Fibroblast of the aortic adventitia (primary cell): ENCODE measurements at regions not wholly inside any gene's neighbourhood (a gene's known extent, or its start where the extent isn't known, plus 50 kb on each side); places are given as distances from the start of the nearest gene placed in this dataset.

Experiments used
- DNase-seq: peaks from one replicate; pipeline ENCODE4 v3.0.0-alpha.2; 2010; ENCODE audit warnings: low read depth
- H3K4me3 ChIP-seq: 2 replicates; pipeline ENCODE4 v1.5.1; 2011; ENCODE audit warnings: low read depth, mild to moderate bottlenecking, control low read depth, low read length, moderate library complexity
- CTCF ChIP-seq: IDR thresholded peaks from 2 replicates; pipeline ENCODE4 v1.5.1; 2011; ENCODE audit warnings: mild to moderate bottlenecking, low read length, control low read depth, inconsistent platforms; ENCODE audit not compliant: insufficient read depth

- no peak for DNase-seq
- H3K4me3 ChIP-seq = no peak overlapping the region
- no peak for TF ChIP-seq CTCF
Measured at GRCh38 chr7:33706771-33707200, 198.6 kb upstream of the BMPER start.

- no peak overlapping the region for H3K4me3 ChIP-seq
- TF ChIP-seq CTCF = no peak
- DNase-seq = no peak
Measured at GRCh38 chr7:33707427-33707826, 197.9 kb upstream of the BMPER start.

- DNase-seq = no peak
- no peak for TF ChIP-seq CTCF
- H3K4me3 ChIP-seq = no peak overlapping the region
Measured at GRCh38 chr7:33710608-33711007, 194.7 kb upstream of the BMPER start.

GRCh38 chr7:33711231-33712019 lies 193.9 kb upstream of the BMPER start:
- DNase-seq = no peak
- H3K4me3 ChIP-seq = no peak overlapping the region
- TF ChIP-seq CTCF = no peak

- H3K4me3 ChIP-seq = no peak overlapping the region
- no peak for TF ChIP-seq CTCF
- DNase-seq = no peak
Measured at GRCh38 chr7:33712020-33712414, 193.3 kb upstream of the BMPER start.

GRCh38 chr7:33714208-33714607 lies 191.1 kb upstream of the BMPER start:
- TF ChIP-seq CTCF = no peak
- no peak for DNase-seq
- no peak overlapping the region for H3K4me3 ChIP-seq
